ENCODE measurements at regions not wholly inside any gene's neighbourhood (a gene's known extent, or its start where the extent isn't known, plus 50 kb on each side); places are given as distances from the start of the nearest gene placed in this dataset.

DNA sequence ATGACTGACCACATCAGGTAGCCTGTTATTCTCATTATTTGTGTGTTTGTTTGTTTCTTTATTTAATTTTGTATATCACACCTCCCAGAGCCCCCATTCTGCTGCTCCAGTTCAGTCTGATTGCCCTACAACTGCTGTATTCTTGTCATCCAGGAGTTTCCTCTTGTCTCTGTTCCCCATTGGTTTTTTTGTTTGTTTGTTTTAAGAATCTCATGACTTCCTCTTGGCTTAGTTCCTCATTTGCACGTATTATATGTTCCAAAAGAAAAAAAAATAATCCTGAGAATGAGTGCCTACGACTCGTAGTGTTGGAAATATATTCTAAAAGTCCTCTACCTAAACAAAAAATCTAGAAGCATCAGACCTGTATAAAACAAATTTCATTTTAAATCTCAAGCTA is 142.3 kb upstream of the SLIT2 start:
- WGBS, 2 donors (ENCODE audit: low coverage in 1 of 2), result 27 to 31% methylated on average over 3 of the region's 3 CpGs
- H3K9me3 ChIP-seq, result no peaks in the 10 kb centered on the region
- no peak for TF ChIP-seq POLR2AphosphoS5 (IDR thresholded peaks at IDR 0.05)
- no peak for TF ChIP-seq EP300 (IDR thresholded peaks at IDR 0.05; ENCODE audit: low read depth)
- TF ChIP-seq, protein P1, sequence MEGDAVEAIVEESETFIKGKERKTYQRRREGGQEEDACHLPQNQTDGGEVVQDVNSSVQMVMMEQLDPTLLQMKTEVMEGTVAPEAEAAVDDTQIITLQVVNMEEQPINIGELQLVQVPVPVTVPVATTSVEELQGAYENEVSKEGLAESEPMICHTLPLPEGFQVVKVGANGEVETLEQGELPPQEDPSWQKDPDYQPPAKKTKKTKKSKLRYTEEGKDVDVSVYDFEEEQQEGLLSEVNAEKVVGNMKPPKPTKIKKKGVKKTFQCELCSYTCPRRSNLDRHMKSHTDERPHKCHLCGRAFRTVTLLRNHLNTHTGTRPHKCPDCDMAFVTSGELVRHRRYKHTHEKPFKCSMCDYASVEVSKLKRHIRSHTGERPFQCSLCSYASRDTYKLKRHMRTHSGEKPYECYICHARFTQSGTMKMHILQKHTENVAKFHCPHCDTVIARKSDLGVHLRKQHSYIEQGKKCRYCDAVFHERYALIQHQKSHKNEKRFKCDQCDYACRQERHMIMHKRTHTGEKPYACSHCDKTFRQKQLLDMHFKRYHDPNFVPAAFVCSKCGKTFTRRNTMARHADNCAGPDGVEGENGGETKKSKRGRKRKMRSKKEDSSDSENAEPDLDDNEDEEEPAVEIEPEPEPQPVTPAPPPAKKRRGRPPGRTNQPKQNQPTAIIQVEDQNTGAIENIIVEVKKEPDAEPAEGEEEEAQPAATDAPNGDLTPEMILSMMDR (IDR thresholded peaks at IDR 0.05), result no peak
- no peak for TF ChIP-seq POLR2A (IDR thresholded peaks at IDR 0.05)
- no peaks in the 10 kb centered on the region for H3K27me3 ChIP-seq
- H3K36me3 ChIP-seq, result no peaks in the 10 kb centered on the region
- intact Hi-C loops (cut with DNase I; ENCODE audit: low total_unique reads), result no loop called here
- no peaks in the 10 kb centered on the region for H3K4me1 ChIP-seq
- in situ Hi-C loops (cut with MboI; ENCODE audit: low pct_ligation_motif_present in 1 of 4, low pct_unique_long_range_greater_than_20kb in 1 of 4, low sequenced_read_pairs in 3 of 4), result no loop called here
- H3K27ac ChIP-seq, result no peak overlapping the region
- DNase-seq, result no peak
- no peak overlapping the region for H3K4me3 ChIP-seq

DNA sequence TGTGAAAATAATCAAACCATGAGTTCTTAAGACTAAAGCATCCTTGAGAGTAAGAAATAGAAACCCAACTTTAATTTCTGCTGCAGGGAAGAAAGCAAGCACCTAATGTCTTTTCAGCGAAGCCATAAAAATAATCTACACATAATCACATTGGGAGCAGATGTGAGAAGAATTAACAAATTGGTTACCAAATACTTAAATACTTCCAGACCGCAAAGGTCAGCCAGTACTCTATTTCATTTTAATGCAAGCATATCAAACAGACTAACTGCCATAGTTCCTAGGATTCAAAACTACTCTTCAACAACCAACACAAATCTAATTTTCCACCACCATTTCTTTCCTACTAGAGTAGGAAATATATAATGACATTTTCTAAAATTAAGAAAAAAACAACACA is 144.8 kb upstream of the SLIT2 start:
- TF ChIP-seq POLR2A (IDR thresholded peaks at IDR 0.05) (no peak), POLR2AphosphoS5 (IDR thresholded peaks at IDR 0.05) (no peak)
- Histone ChIP-seq H3K9me3 (no peaks in the 10 kb centered on the region), H3K4me1 (no peaks in the 10 kb centered on the region), H3K36me3 (no peaks in the 10 kb centered on the region), H3K4me3 (no peak overlapping the region), H3K27me3 (no peaks in the 10 kb centered on the region), H3K27ac (no peak overlapping the region)
- intact Hi-C loops (cut with DNase I; ENCODE audit: low total_unique reads) (no loop called here), in situ Hi-C loops (cut with MboI; ENCODE audit: low pct_ligation_motif_present in 1 of 4, low pct_unique_long_range_greater_than_20kb in 1 of 4, low sequenced_read_pairs in 3 of 4) (no loop called here)
- no peak for DNase-seq
- WGBS, 2 donors (ENCODE audit: low coverage in 1 of 2), result 91 to 95% methylated on average over 2 of the region's 2 CpGs

DNA sequence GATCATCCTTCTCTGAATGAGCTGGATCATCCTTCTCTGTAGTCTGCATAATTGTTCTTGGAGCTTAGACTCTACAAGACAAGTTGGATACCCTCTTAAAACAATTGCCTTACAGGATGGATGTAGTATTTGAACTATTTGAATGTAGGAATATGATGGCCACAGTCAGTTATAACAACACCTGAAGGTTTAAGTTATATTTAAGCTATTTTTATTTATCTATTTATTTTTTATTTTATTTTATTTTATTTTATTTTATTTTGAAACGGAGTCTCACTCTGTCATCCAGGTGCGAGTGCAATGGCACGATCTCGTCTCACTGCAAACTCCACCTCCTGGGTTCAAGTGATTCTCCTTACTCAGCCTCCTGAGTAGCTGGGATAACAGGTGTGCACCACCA is 149.9 kb upstream of the SLIT2 start:
- in situ Hi-C loops (cut with MboI; ENCODE audit: low pct_ligation_motif_present in 1 of 4, low pct_unique_long_range_greater_than_20kb in 1 of 4, low sequenced_read_pairs in 3 of 4) (no loop called here), intact Hi-C loops (cut with DNase I; ENCODE audit: low total_unique reads) (no loop called here)
- 92 to 100% methylated on average over 4 of the region's 4 CpGs for WGBS, 2 donors (ENCODE audit: low coverage in 1 of 2)
- Histone ChIP-seq H3K27ac (no peak overlapping the region), H3K4me1 (no peaks in the 10 kb centered on the region), H3K36me3 (no peaks in the 10 kb centered on the region), H3K27me3 (no peaks in the 10 kb centered on the region), H3K4me3 (no peak overlapping the region), H3K9me3 (no peaks in the 10 kb centered on the region)
- DNase-seq, result no peak
- TF ChIP-seq POLR2AphosphoS5 (IDR thresholded peaks at IDR 0.05), result no peak
- no peak for TF ChIP-seq POLR2A (IDR thresholded peaks at IDR 0.05)
- TF ChIP-seq EP300 (IDR thresholded peaks at IDR 0.05; ENCODE audit: low read depth), result no peak
- TF ChIP-seq, protein P1 (IDR thresholded peaks at IDR 0.05), result no peak

DNA sequence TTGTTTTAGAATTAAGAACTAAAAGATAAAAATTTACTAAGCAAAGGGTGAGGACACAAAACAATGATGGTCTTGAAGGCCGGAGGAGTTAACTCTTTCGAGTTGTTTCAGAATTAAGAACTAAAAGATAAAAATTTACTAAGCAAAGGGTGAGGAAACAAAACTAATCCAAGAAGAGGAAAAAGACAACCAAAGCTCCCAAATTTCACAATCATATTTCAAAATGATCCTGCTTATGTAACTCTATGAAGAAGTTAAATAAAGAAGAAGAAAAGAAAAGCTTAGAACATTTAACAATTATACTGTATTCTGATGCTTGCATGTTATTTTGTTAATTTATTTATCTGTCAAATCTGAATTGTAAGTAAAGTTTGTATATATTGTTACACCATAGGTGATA is 154.8 kb upstream of the SLIT2 start:
- DNase-seq, result no peak
- in situ Hi-C loops (cut with MboI; ENCODE audit: low pct_ligation_motif_present in 1 of 4, low pct_unique_long_range_greater_than_20kb in 1 of 4, low sequenced_read_pairs in 3 of 4), result no loop called here
- no peak overlapping the region for H3K27ac ChIP-seq
- no peaks in the 10 kb centered on the region for H3K36me3 ChIP-seq
- H3K9me3 ChIP-seq, result no peaks in the 10 kb centered on the region
- intact Hi-C loops (cut with DNase I; ENCODE audit: low total_unique reads), result no loop called here
- H3K27me3 ChIP-seq, result no peaks in the 10 kb centered on the region
- WGBS, 2 donors (ENCODE audit: low coverage in 1 of 2), result 60 to 77% methylated on average over 2 of the region's 2 CpGs
- H3K4me3 ChIP-seq, result no peak overlapping the region
- TF ChIP-seq POLR2A (IDR thresholded peaks at IDR 0.05), result no peak
- TF ChIP-seq POLR2AphosphoS5 (IDR thresholded peaks at IDR 0.05), result no peak
- TF ChIP-seq EP300 (IDR thresholded peaks at IDR 0.05; ENCODE audit: low read depth), result no peak
- TF ChIP-seq, protein P1 (IDR thresholded peaks at IDR 0.05), result no peak
- H3K4me1 ChIP-seq, result no peaks in the 10 kb centered on the region

DNA sequence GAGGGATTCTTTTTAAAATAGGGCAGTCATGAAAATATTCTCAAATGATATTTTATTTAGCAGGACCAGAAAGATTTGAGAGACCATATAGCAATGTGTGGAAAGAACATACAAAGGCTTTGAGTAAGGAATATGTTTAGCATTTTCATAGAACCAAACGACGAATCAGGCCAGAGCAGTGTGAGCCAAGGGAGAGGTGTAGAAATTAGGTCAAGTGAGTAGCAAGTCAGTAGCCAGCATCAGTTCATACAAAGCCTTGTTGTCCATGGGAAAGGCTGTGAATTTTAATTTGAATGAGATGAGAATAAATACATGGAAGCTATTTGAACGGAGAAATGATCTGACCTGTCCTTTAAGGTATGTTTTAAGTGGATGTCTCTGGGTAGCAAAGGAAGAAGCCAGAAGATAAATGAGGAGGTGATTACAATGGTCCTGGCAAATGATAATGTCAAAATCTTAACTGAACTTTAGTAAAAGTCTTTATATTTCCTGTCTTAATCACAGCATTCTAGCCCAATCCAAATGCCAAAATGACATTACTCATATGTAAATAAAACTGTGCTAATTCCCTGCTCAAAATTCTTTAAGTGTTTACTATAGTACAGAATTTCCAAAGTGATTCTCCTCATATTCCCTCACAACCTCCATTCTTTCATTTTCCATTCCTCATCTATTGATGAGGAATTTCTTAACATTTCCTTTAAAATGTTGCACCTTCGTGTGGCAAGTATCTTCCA is 155.7 kb upstream of the SLIT2 start:
- no peak overlapping the region for H3K4me3 ChIP-seq
- no peak overlapping the region for H3K27ac ChIP-seq
- no peaks in the 10 kb centered on the region for H3K36me3 ChIP-seq
- 81 to 92% methylated on average over 4 of the region's 4 CpGs for WGBS, 2 donors (ENCODE audit: low coverage in 1 of 2)
- H3K27me3 ChIP-seq, result no peaks in the 10 kb centered on the region
- H3K9me3 ChIP-seq, result no peaks in the 10 kb centered on the region
- TF ChIP-seq, protein P1 (IDR thresholded peaks at IDR 0.05), result no peak
- TF ChIP-seq POLR2A (IDR thresholded peaks at IDR 0.05) (no peak), EP300 (IDR thresholded peaks at IDR 0.05; ENCODE audit: low read depth) (no peak)
- intact Hi-C loops (cut with DNase I; ENCODE audit: low total_unique reads), result no loop called here
- DNase-seq, result no peak
- no peaks in the 10 kb centered on the region for H3K4me1 ChIP-seq
- in situ Hi-C loops (cut with MboI; ENCODE audit: low pct_ligation_motif_present in 1 of 4, low pct_unique_long_range_greater_than_20kb in 1 of 4, low sequenced_read_pairs in 3 of 4), result no loop called here

All from transverse colon (tissue), 4 donors.